Natural killer cell (primary cell): ENCODE measurements at regions not wholly inside any gene's neighbourhood (a gene's known extent, or its start where the extent isn't known, plus 50 kb on each side); places are given as distances from the start of the nearest gene placed in this dataset.

Source experiments
- ATAC-seq, 3 donors: fragments of 150-1000 bp in 2 of 3; fragments of 200-7000 bp in 1 of 3; cut with Tn5 transposase; 1 replicate in 1 of 3; 2 replicates in 2 of 3; pipeline ENCODE4 v1.10.0; 2021; ENCODE audit warnings: mild to moderate bottlenecking in 2 of 3, moderate library complexity in 2 of 3
- DNase-seq, 2 donors: peaks; one replicate each; pipeline versions ENCODE4 v3.0.0 to v3.0.0-alpha.2; 2013 to 2021; ENCODE audit warnings: mixed read lengths in 1 of 2
- H3K27ac ChIP-seq: one replicate; pipeline ENCODE4 v1.5.1; 2013; ENCODE audit warnings: mild to moderate bottlenecking, low read length
- H3K27me3 ChIP-seq: one replicate; pipeline ENCODE4 v1.6.1; 2013; ENCODE audit warnings: low read length; ENCODE audit not compliant: control insufficient read depth, insufficient read depth
- H3K36me3 ChIP-seq: one replicate; pipeline ENCODE4 v1.6.1; 2013; ENCODE audit warnings: low read length; ENCODE audit not compliant: control insufficient read depth, insufficient read depth
- H3K4me1 ChIP-seq: one replicate; pipeline ENCODE4 v1.6.1; 2013; ENCODE audit warnings: low read length; ENCODE audit not compliant: control insufficient read depth, insufficient read depth
- H3K4me3 ChIP-seq: one replicate; pipeline ENCODE4 v1.5.1; 2013; ENCODE audit warnings: low read length
- H3K9me3 ChIP-seq: one replicate; pipeline ENCODE4 v1.6.1; 2013; ENCODE audit warnings: low read length; ENCODE audit not compliant: control insufficient read depth, insufficient read depth
- H3K27ac Mint-ChIP-seq, 2 donors: one replicate each; pipeline ENCODE4 v1.8.0; 2022; ENCODE audit warnings: mild to moderate bottlenecking in 2 of 2, mixed read lengths in 2 of 2, moderate library complexity in 1 of 2
- H3K27me3 Mint-ChIP-seq, 2 donors: one replicate each; pipeline ENCODE4 v1.8.0; 2022; ENCODE audit warnings: low read depth in 2 of 2, mixed read lengths in 2 of 2
- H3K36me3 Mint-ChIP-seq: one replicate; pipeline ENCODE4 v1.8.0; 2022; ENCODE audit warnings: mixed read lengths
- H3K4me1 Mint-ChIP-seq, 2 donors: one replicate each; pipeline ENCODE4 v1.8.0; 2022; ENCODE audit warnings: mixed read lengths in 2 of 2
- H3K4me3 Mint-ChIP-seq: one replicate; pipeline ENCODE4 v1.8.0; 2022; ENCODE audit warnings: mild to moderate bottlenecking, moderate library complexity, mixed read lengths
- H3K9me3 Mint-ChIP-seq, 2 donors: one replicate each; pipeline ENCODE4 v1.8.0; 2022; ENCODE audit warnings: mixed read lengths in 2 of 2
- CTCF ChIP-seq: fragments of 200-600 bp; IDR thresholded peaks from one replicate; pipeline ENCODE4 v1.8.0; 2022; ENCODE audit warnings: antibody characterized with exemption
- WGBS: methylation state at CpG from one replicate; pipeline ENCODE4 v1.1.7; 2013; ENCODE audit warnings: missing lambda C conversion rate; ENCODE audit not compliant: insufficient coverage; 5-methylcytosine and 5-hydroxymethylcytosine counted together
- intact Hi-C: fragments of 100-400 bp; cut with micrococcal nuclease; formaldehyde crosslinking; loops from one replicate; pipeline ENCODE4 v1.14.2; 2022

- Mint-ChIP-seq H3K4me3 (no peak overlapping the region), H3K36me3 (no peaks in the 10 kb centered on the region), H3K4me1 (no peaks in the 10 kb centered on the region), H3K27me3 (peaks cover 0 to 6% of the 10 kb centered on the region in 2 donors), H3K9me3 (no peaks in the 10 kb centered on the region), H3K27ac (no peak overlapping the region)
- Histone ChIP-seq H3K27ac (no peak overlapping the region), H3K9me3 (no peaks in the 10 kb centered on the region), H3K4me3 (no peak overlapping the region), H3K4me1 (no peaks in the 10 kb centered on the region), H3K36me3 (no peaks in the 10 kb centered on the region), H3K27me3 (no peaks in the 10 kb centered on the region)
- no peak for DNase-seq
- no peak for TF ChIP-seq CTCF
- 95% methylated on average over 4 of the region's 5 CpGs for WGBS
- intact Hi-C loops: no loop called here
- no peak for ATAC-seq
Observed at GRCh38 chr2:145228506-145228905, 708.6 kb upstream of the ZEB2 start.

GRCh38 chr2:145226901-145227300 is 707.0 kb upstream of the ZEB2 start:
- no peak for DNase-seq
- intact Hi-C loops: no loop called here
- no peak overlapping the region for H3K4me3 ChIP-seq
- H3K4me1 Mint-ChIP-seq: no peaks in the 10 kb centered on the region
- no peaks in the 10 kb centered on the region for H3K9me3 Mint-ChIP-seq
- H3K27ac Mint-ChIP-seq: no peak overlapping the region
- no peaks in the 10 kb centered on the region for H3K4me1 ChIP-seq
- no peak for ATAC-seq
- no peaks in the 10 kb centered on the region for H3K27me3 ChIP-seq
- peaks cover 0 to 6% of the 10 kb centered on the region in 2 donors for H3K27me3 Mint-ChIP-seq
- no peak for TF ChIP-seq CTCF
- H3K27ac ChIP-seq: no peak overlapping the region
- no peaks in the 10 kb centered on the region for H3K9me3 ChIP-seq
- H3K36me3 ChIP-seq: no peaks in the 10 kb centered on the region
- H3K36me3 Mint-ChIP-seq: no peaks in the 10 kb centered on the region
- no CpG with 5 or more reads among the region's 1 CpG for WGBS
- H3K4me3 Mint-ChIP-seq: no peak overlapping the region

GRCh38 chr2:145221516-145221915 is 701.6 kb upstream of the ZEB2 start:
- H3K9me3 Mint-ChIP-seq: no peaks in the 10 kb centered on the region
- H3K4me1 Mint-ChIP-seq: no peaks in the 10 kb centered on the region
- DNase-seq (no peak), ATAC-seq (no peak)
- H3K27ac ChIP-seq: no peak overlapping the region
- H3K9me3 ChIP-seq: no peaks in the 10 kb centered on the region
- H3K27me3 Mint-ChIP-seq: peaks cover 5 to 9% of the 10 kb centered on the region in 2 donors
- no peak overlapping the region for H3K4me3 ChIP-seq
- no peaks in the 10 kb centered on the region for H3K27me3 ChIP-seq
- TF ChIP-seq CTCF: no peak
- intact Hi-C loops: no loop called here
- H3K4me1 ChIP-seq: no peaks in the 10 kb centered on the region
- no peak overlapping the region for H3K27ac Mint-ChIP-seq
- H3K36me3 ChIP-seq: no peaks in the 10 kb centered on the region
- no peaks in the 10 kb centered on the region for H3K36me3 Mint-ChIP-seq
- 100% methylated on average over 1 of the region's 1 CpG for WGBS
- H3K4me3 Mint-ChIP-seq: no peak overlapping the region

GRCh38 chr2:145221032-145221431 is 701.1 kb upstream of the ZEB2 start:
- H3K27ac ChIP-seq: no peak overlapping the region
- no peaks in the 10 kb centered on the region for H3K4me1 ChIP-seq
- ATAC-seq: no peak
- WGBS: 20% methylated on average over 1 of the region's 2 CpGs
- Mint-ChIP-seq H3K9me3 (no peaks in the 10 kb centered on the region), H3K27me3 (peaks cover 5 to 13% of the 10 kb centered on the region in 2 donors), H3K4me3 (no peak overlapping the region), H3K36me3 (no peaks in the 10 kb centered on the region), H3K27ac (no peak overlapping the region), H3K4me1 (no peaks in the 10 kb centered on the region)
- DNase-seq: no peak
- no peaks in the 10 kb centered on the region for H3K9me3 ChIP-seq
- no peak for TF ChIP-seq CTCF
- H3K4me3 ChIP-seq: no peak overlapping the region
- intact Hi-C loops: no loop called here
- no peaks in the 10 kb centered on the region for H3K36me3 ChIP-seq
- no peaks in the 10 kb centered on the region for H3K27me3 ChIP-seq
